HG03108 (cell line): ENCODE measurements at regions not wholly inside any gene's neighbourhood (a gene's known extent, or its start where the extent isn't known, plus 50 kb on each side); places are given as distances from the start of the nearest gene placed in this dataset.

Experiments
- ATAC-seq: cut with Tn5 transposase; IDR thresholded peaks from one replicate; pipeline ENCODE4 v1.9.1; 2021; ENCODE audit warnings: moderate library complexity; ENCODE audit not compliant: unreplicated experiment

GRCh38 chrX:96430756-96431455 lies 253.7 kb upstream of the DIAPH2 start:
- ATAC-seq, result no peak

GRCh38 chrX:96432647-96433046 lies 252.0 kb upstream of the DIAPH2 start:
- no peak for ATAC-seq

GRCh38 chrX:96433409-96434077 lies 251.1 kb upstream of the DIAPH2 start:
- no peak for ATAC-seq

- ATAC-seq, result no peak
Measured at GRCh38 chrX:96435378-96436035, 249.1 kb upstream of the DIAPH2 start.

GRCh38 chrX:96436105-96436504 lies 248.5 kb upstream of the DIAPH2 start:
- ATAC-seq, result no peak

GRCh38 chrX:96438803-96439202 lies 245.8 kb upstream of the DIAPH2 start:
- ATAC-seq, result no peak

GRCh38 chrX:96440941-96441340 lies 243.7 kb upstream of the DIAPH2 start:
- no peak for ATAC-seq

GRCh38 chrX:96445531-96446065 lies 239.0 kb upstream of the DIAPH2 start:
- no peak for ATAC-seq

GRCh38 chrX:96446524-96446923 lies 238.1 kb upstream of the DIAPH2 start:
- no peak for ATAC-seq

- no peak for ATAC-seq
Measured at GRCh38 chrX:96447161-96447560, 237.5 kb upstream of the DIAPH2 start.

GRCh38 chrX:96449191-96449590 lies 235.5 kb upstream of the DIAPH2 start:
- ATAC-seq, result no peak

GRCh38 chrX:96449896-96450295 lies 234.7 kb upstream of the DIAPH2 start:
- ATAC-seq, result no peak

- peak; percentile 91 for ATAC-seq
Measured at GRCh38 chrX:96453139-96453538, 231.5 kb upstream of the DIAPH2 start.

- no peak for ATAC-seq
Measured at GRCh38 chrX:96455078-96455477, 229.6 kb upstream of the DIAPH2 start.

GRCh38 chrX:96464880-96465558 lies 219.6 kb upstream of the DIAPH2 start:
- ATAC-seq, result no peak

GRCh38 chrX:96474029-96474740 lies 210.5 kb upstream of the DIAPH2 start:
- ATAC-seq, result no peak

GRCh38 chrX:96474741-96475125 lies 209.9 kb upstream of the DIAPH2 start:
- ATAC-seq, result no peak

- no peak for ATAC-seq
Measured at GRCh38 chrX:96480081-96480480, 204.6 kb upstream of the DIAPH2 start.

GRCh38 chrX:96481831-96482230 lies 202.8 kb upstream of the DIAPH2 start:
- no peak for ATAC-seq

GRCh38 chrX:96483647-96484160 lies 200.9 kb upstream of the DIAPH2 start:
- ATAC-seq, result no peak
